Left ventricle myocardium inferior (tissue), 1 donor: ENCODE measurements at regions not wholly inside any gene's neighbourhood (a gene's known extent, or its start where the extent isn't known, plus 50 kb on each side); places are given as distances from the start of the nearest gene placed in this dataset.

ENCODE experiments used
- DNase-seq: peaks from one replicate; pipeline ENCODE4 v3.0.0-alpha.2; 2020
- H3K27ac ChIP-seq: fragments of 200-600 bp; replicated peaks from 2 replicates; pipeline ENCODE4 v1.8.0; 2021
- H3K27me3 ChIP-seq: fragments of 200-600 bp; 2 replicates; pipeline ENCODE4 v1.8.0; 2021; ENCODE audit warnings: low read depth
- H3K36me3 ChIP-seq: fragments of 200-600 bp; 2 replicates; pipeline ENCODE4 v1.8.0; 2021
- H3K4me1 ChIP-seq: fragments of 200-600 bp; 2 replicates; pipeline ENCODE4 v1.8.0; 2021
- H3K4me3 ChIP-seq: fragments of 200-600 bp; 2 replicates; pipeline ENCODE4 v1.8.0; 2021; ENCODE audit warnings: mild to moderate bottlenecking, moderate library complexity
- H3K9me3 ChIP-seq: fragments of 200-600 bp; replicated peaks from 2 replicates; pipeline ENCODE4 v1.8.0; 2021
- intact Hi-C: fragments of 100-400 bp; cut with micrococcal nuclease; formaldehyde crosslinking; loops from one replicate; pipeline ENCODE4 v1.11.0; 2022
- TF ChIP-seq, protein P1 (sequence below): fragments of 200-600 bp; IDR thresholded peaks from 2 replicates; pipeline ENCODE4 v1.8.0; 2021; ENCODE audit warnings: antibody characterized with exemption, mild to moderate bottlenecking, borderline replicate concordance
- donor health status: DM: no; HTN: yes; CAD: no; lungs with severe emphysema.

DNA sequence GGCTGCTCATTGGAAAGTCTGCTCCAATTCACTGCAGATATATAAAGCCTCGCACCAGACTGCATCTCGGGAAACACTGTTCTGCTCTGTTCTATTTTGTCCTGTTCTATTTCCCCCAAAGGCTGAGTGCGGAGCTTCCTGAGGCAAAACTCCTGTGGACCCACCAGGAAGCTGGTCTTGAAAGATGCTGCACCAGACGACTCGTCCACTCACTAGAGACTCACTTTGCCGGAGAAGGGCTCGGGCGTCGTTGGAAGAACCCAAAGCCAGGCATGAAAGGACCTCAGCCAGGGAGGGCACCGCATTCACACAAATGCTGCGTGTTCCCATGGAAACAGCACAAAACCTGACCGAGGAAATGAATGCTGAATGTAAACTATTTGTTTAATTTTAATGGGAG lies 331.2 kb upstream of the SFSWAP start:
- H3K4me1 ChIP-seq = no peaks in the 10 kb centered on the region
- intact Hi-C loops = no loop called here
- H3K27me3 ChIP-seq = peaks cover 76% of the 10 kb centered on the region
- no peak for DNase-seq
- TF ChIP-seq, protein P1, sequence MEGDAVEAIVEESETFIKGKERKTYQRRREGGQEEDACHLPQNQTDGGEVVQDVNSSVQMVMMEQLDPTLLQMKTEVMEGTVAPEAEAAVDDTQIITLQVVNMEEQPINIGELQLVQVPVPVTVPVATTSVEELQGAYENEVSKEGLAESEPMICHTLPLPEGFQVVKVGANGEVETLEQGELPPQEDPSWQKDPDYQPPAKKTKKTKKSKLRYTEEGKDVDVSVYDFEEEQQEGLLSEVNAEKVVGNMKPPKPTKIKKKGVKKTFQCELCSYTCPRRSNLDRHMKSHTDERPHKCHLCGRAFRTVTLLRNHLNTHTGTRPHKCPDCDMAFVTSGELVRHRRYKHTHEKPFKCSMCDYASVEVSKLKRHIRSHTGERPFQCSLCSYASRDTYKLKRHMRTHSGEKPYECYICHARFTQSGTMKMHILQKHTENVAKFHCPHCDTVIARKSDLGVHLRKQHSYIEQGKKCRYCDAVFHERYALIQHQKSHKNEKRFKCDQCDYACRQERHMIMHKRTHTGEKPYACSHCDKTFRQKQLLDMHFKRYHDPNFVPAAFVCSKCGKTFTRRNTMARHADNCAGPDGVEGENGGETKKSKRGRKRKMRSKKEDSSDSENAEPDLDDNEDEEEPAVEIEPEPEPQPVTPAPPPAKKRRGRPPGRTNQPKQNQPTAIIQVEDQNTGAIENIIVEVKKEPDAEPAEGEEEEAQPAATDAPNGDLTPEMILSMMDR = no peak
- no peaks in the 10 kb centered on the region for H3K36me3 ChIP-seq
- no peak overlapping the region for H3K4me3 ChIP-seq
- H3K27ac ChIP-seq = no peak overlapping the region
- H3K9me3 ChIP-seq = no peaks in the 10 kb centered on the region

DNA sequence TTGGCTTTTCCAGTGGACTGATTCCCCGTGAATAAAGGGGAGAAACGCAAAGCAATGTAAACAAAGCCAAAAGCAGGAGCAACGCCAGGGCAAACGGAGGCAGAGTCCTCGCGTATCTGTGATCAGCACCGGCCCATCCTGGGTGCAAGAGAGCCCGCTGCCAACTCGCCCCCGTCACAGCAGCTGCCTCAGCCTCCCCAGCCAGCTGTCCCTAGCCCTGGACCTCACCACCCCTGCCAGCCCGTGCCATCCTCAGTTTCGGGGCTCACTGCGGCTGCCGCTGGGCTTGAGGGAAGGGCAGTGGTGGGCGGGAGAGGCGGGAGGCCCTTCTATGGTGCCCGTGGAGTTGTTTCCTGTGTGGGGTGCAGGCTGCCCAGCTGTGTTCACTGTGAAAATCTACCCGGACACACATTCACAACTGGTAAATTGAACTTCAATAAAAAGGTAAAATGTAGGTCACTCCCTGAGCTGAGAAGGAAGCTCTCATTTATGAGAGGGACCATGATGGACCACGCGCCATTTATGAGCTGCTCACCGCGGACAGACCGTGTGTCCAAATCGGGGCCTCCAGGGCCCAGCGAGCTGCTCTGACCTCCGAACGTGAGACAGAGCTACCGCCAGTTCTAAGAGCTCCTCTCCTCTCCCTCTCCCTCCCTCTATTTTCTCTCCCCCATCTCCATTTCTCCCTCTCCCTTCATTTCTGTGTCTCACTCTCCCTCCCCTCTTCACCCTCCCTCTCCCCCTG lies 330.5 kb upstream of the SFSWAP start:
- TF ChIP-seq, protein P1 = no peak
- no peak for DNase-seq
- H3K27ac ChIP-seq = no peak overlapping the region
- no peaks in the 10 kb centered on the region for H3K4me1 ChIP-seq
- no peak overlapping the region for H3K4me3 ChIP-seq
- H3K27me3 ChIP-seq = peaks cover 83% of the 10 kb centered on the region
- intact Hi-C loops = no loop called here
- H3K36me3 ChIP-seq = no peaks in the 10 kb centered on the region
- no peaks in the 10 kb centered on the region for H3K9me3 ChIP-seq

DNA sequence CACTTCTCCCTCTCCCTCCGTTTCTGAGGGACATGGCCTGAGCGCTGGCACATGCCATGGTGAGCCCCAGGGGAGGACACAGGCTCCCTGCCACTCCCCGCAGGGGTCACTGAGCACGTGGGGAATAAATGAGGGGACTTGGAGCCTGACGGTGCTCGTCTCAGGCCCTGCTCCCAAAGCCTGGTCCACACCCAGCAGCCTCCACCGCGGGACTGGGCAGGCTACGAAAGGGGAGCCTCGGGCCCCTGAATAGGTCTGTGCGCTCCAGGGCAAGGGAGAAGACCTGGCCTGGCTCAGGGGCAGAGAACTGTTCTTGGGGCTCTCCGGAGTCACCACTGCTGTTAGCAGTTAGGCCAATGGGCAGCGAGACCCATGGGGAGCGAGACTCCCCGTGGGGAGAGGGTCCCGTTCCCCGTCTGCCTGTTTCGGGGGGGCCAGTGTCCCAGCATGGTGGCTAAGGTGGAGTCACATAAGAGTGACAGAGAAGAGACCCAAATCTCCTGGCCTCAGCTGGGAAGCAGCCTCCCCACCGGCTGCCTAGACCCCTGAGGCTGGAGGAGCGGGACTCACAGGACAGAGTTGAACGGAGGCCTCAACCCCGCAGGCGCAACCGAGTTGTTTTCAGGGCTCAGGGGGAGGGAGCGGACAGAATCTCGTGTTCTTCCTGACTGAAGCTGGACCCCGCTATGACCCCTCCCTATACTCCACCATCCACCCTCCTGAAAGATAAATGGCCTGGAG lies 329.8 kb upstream of the SFSWAP start:
- Histone ChIP-seq H3K27ac (no peak overlapping the region), H3K27me3 (peaks cover 90% of the 10 kb centered on the region), H3K36me3 (no peaks in the 10 kb centered on the region), H3K4me3 (no peak overlapping the region), H3K4me1 (no peaks in the 10 kb centered on the region), H3K9me3 (no peaks in the 10 kb centered on the region)
- intact Hi-C loops = no loop called here
- DNase-seq = no peak
- TF ChIP-seq, protein P1 = no peak

DNA sequence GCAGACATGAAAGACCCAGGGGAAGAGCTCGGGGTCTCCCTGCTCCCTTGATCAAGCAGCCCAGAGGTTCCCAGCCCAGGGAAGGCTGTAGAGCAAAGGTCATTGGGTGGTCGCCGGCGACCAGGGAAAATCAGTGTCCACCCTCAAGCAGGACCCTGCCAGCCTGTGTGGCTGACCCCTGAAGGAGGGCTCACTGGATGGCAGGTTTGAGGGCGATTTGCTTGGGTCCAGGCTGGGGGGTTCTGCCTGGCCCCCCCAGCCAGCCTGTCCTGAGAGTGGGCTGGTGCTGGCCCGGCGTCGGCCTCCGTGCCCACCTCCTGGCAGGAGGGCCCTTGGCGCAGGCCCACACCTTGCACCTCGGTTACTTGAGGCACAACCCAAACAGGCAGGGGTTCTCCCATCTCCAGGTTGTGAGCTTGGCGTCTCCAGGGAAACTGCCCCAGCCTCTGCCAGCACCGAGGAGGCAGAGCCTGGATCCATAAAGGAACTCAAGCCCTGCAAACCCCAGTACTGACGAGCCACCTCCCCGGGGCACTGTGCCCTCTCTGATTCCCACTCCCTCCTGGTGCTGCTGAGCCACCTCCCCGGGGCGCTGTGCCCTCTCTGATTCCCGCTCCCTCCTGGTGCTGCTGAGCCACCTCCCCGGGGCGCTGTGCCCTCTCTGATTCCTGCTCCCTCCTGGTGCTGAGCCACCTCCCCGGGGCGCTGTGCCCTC lies 329.0 kb upstream of the SFSWAP start:
- Histone ChIP-seq H3K4me1 (no peaks in the 10 kb centered on the region), H3K4me3 (no peak overlapping the region), H3K36me3 (no peaks in the 10 kb centered on the region), H3K27me3 (peaks cover 91% of the 10 kb centered on the region), H3K27ac (no peak overlapping the region), H3K9me3 (no peaks in the 10 kb centered on the region)
- intact Hi-C loops = no loop called here
- TF ChIP-seq, protein P1 = no peak
- DNase-seq = no peak

DNA sequence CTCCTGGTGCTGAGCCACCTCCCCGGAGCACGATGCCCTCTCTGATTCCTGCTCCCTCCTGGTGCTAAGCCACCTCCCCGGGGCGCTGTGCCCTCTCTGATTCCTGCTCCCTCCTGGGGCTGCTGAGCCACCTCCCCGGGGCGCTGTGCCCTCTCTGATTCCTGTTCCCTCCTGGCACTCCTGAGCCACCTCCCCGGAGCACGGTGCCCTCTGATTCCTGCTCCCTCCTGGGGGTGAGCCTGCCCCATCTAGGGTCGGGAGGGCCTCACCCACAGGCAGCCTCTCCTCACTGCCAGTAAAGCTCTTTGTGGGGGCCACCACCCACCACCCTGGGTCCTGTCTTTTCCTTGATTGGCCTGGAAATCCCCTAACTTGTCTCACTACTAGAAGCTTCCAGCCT lies 327.6 kb upstream of the SFSWAP start:
- Histone ChIP-seq H3K27me3 (peaks cover 91% of the 10 kb centered on the region), H3K4me3 (no peak overlapping the region), H3K9me3 (no peaks in the 10 kb centered on the region), H3K36me3 (no peaks in the 10 kb centered on the region), H3K27ac (no peak overlapping the region), H3K4me1 (no peaks in the 10 kb centered on the region)
- TF ChIP-seq, protein P1 = no peak
- DNase-seq = no peak
- intact Hi-C loops = no loop called here
